ENCODE measurements at regions not wholly inside any gene's neighbourhood (a gene's known extent, or its start where the extent isn't known, plus 50 kb on each side); places are given as distances from the start of the nearest gene placed in this dataset.

DNA sequence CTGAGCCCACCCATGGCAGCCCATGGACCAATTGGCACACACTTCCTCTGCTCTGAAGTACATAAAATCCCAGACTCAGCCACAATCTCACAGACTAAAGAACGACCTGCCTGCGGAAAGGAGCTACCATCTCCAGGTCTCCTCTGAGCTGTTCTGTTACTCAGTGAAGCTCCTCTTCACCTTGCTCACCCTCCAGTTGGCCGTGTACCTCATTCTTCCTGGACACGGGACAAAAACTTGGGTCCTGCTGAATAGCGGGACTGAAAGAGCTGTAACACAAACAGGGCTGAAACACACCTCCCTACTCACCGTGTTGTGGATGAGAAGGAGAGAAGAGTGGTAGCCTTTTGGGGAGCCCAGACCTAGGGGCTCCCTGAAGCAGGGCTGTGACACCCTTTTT, 128.7 kb downstream of the GAS1 start:
- H3K36me3 ChIP-seq (ENCODE audit: control insufficient read depth in 2 of 2, insufficient read depth in 2 of 2, low read length in 2 of 2): no peaks in the 10 kb centered on the region
- no peak overlapping the region for H3K27ac ChIP-seq (ENCODE audit: low read depth in 2 of 2, low read length in 2 of 2)
- no peak overlapping the region for H3K9ac ChIP-seq (ENCODE audit: low read depth in 1 of 2, low read length in 2 of 2)
- H3K4me3 ChIP-seq (ENCODE audit: low read length in 2 of 2): no peak overlapping the region
- H3K27me3 ChIP-seq (ENCODE audit: control insufficient read depth in 2 of 2, insufficient read depth in 2 of 2, low read length in 2 of 2): no peaks in the 10 kb centered on the region
- no peaks in the 10 kb centered on the region for H3K9me3 ChIP-seq (ENCODE audit: control insufficient read depth in 2 of 2, low read length in 2 of 2)
- H3K4me1 ChIP-seq (ENCODE audit: control insufficient read depth in 2 of 2, insufficient read depth in 2 of 2, low read length in 2 of 2): no peaks in the 10 kb centered on the region

DNA sequence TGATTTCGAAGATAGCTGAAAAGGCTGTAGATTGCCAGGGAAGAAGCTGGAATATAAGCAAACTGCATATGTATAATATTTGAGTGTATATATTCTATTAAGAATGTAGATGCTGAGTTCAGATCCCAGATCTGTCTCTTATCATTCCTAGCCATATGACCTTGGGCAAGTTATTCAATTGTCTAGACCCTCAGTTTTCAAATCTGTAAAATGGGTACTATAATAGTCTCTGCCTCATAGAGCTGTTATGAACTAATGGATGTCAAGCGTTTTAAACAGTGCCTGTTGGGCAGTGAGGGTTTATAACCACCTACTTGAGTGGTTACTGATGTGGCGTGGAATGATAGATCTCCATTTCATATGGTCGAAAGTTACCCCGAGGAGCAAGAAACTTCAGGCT, 130.4 kb downstream of the GAS1 start:
- H3K27ac ChIP-seq (ENCODE audit: low read depth in 2 of 2, low read length in 2 of 2): no peak overlapping the region
- no peaks in the 10 kb centered on the region for H3K27me3 ChIP-seq (ENCODE audit: control insufficient read depth in 2 of 2, insufficient read depth in 2 of 2, low read length in 2 of 2)
- H3K36me3 ChIP-seq (ENCODE audit: control insufficient read depth in 2 of 2, insufficient read depth in 2 of 2, low read length in 2 of 2): no peaks in the 10 kb centered on the region
- no peaks in the 10 kb centered on the region for H3K4me1 ChIP-seq (ENCODE audit: control insufficient read depth in 2 of 2, insufficient read depth in 2 of 2, low read length in 2 of 2)
- H3K9me3 ChIP-seq (ENCODE audit: control insufficient read depth in 2 of 2, low read length in 2 of 2): no peaks in the 10 kb centered on the region
- no peak overlapping the region for H3K9ac ChIP-seq (ENCODE audit: low read depth in 1 of 2, low read length in 2 of 2)
- no peak overlapping the region for H3K4me3 ChIP-seq (ENCODE audit: low read length in 2 of 2)

DNA sequence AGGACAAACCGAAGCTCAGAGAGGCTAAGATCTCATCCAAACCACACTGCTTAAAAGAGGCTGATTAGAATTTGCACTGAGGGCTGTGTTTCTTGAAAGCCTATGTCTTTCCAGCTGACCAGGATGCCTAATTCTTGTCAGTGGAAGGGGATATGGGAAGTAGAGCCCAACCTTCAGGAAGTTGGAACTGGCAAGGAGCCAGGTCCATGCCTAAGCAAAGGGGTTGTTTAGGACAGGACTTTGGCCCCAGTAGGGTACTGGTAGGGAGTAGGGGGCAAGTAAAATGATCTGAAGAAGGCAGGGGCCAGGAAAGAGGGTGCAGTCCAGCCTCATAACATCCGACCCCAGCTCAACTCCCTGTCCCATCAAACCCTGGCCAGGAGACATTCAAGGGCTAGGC, 130.9 kb downstream of the GAS1 start:
- Histone ChIP-seq H3K4me3 (ENCODE audit: low read length in 2 of 2) (no peak overlapping the region), H3K27me3 (ENCODE audit: control insufficient read depth in 2 of 2, insufficient read depth in 2 of 2, low read length in 2 of 2) (no peaks in the 10 kb centered on the region), H3K4me1 (ENCODE audit: control insufficient read depth in 2 of 2, insufficient read depth in 2 of 2, low read length in 2 of 2) (no peaks in the 10 kb centered on the region), H3K9ac (ENCODE audit: low read depth in 1 of 2, low read length in 2 of 2) (no peak overlapping the region), H3K9me3 (ENCODE audit: control insufficient read depth in 2 of 2, low read length in 2 of 2) (no peaks in the 10 kb centered on the region), H3K27ac (ENCODE audit: low read depth in 2 of 2, low read length in 2 of 2) (no peak overlapping the region), H3K36me3 (ENCODE audit: control insufficient read depth in 2 of 2, insufficient read depth in 2 of 2, low read length in 2 of 2) (no peaks in the 10 kb centered on the region)

DNA sequence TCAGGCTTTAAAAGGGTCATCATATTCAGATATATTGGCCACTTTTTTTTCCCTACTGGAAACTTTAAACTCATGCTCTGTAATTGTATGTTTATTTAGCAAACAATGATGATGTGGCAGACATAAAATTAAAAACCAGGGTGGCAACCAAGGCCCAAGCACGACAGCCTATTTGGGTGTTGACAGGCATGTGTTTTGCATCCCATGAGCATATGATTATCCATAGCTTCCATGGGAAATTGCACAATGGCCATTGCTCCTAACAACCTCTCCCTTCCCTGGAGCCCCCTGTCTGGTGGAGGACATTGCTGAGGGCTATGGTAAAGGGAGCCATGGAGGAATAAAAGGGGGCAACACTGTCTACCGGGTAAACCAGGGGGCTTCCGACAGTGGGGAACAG, 134.7 kb downstream of the GAS1 start:
- no peaks in the 10 kb centered on the region for H3K9me3 ChIP-seq (ENCODE audit: control insufficient read depth in 2 of 2, low read length in 2 of 2)
- no peaks in the 10 kb centered on the region for H3K27me3 ChIP-seq (ENCODE audit: control insufficient read depth in 2 of 2, insufficient read depth in 2 of 2, low read length in 2 of 2)
- H3K27ac ChIP-seq (ENCODE audit: low read depth in 2 of 2, low read length in 2 of 2): no peak overlapping the region
- H3K4me1 ChIP-seq (ENCODE audit: control insufficient read depth in 2 of 2, insufficient read depth in 2 of 2, low read length in 2 of 2): no peaks in the 10 kb centered on the region
- H3K36me3 ChIP-seq (ENCODE audit: control insufficient read depth in 2 of 2, insufficient read depth in 2 of 2, low read length in 2 of 2): no peaks in the 10 kb centered on the region
- no peak overlapping the region for H3K9ac ChIP-seq (ENCODE audit: low read depth in 1 of 2, low read length in 2 of 2)
- H3K4me3 ChIP-seq (ENCODE audit: low read length in 2 of 2): no peak overlapping the region

DNA sequence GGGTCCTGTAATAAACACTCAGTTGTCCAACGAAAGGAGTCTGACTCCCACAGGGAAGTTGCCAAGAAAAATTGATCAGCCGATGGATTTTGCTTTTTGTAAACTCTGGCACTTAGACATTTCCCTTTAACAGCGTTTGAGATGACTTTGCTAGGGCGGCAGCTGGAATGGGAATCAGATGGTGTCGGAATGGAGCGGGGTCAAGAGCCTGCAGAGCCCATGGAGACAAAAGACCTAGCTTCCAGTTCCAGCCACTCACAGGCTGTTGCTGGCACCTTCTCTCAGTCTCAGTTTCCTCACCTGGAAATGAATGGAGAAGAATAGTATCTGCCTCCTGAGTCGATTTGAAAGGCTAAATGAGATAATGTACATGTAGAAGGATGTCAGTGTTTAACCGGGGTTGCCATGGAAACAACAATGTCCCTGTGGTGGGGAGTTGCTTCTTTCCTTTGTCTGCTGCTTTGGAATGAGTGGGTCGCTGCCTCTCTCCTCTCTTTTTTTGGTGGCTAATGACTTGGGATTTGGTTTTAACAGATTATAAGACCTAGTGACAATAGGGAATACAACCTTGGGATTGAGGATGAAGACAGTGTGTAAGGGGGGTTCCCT, 137.4 kb downstream of the GAS1 start:
- no peak overlapping the region for H3K9ac ChIP-seq (ENCODE audit: low read depth in 1 of 2, low read length in 2 of 2)
- H3K9me3 ChIP-seq (ENCODE audit: control insufficient read depth in 2 of 2, low read length in 2 of 2): no peaks in the 10 kb centered on the region
- H3K27me3 ChIP-seq (ENCODE audit: control insufficient read depth in 2 of 2, insufficient read depth in 2 of 2, low read length in 2 of 2): no peaks in the 10 kb centered on the region
- H3K4me1 ChIP-seq (ENCODE audit: control insufficient read depth in 2 of 2, insufficient read depth in 2 of 2, low read length in 2 of 2): no peaks in the 10 kb centered on the region
- no peaks in the 10 kb centered on the region for H3K36me3 ChIP-seq (ENCODE audit: control insufficient read depth in 2 of 2, insufficient read depth in 2 of 2, low read length in 2 of 2)
- no peak overlapping the region for H3K4me3 ChIP-seq (ENCODE audit: low read length in 2 of 2)
- H3K27ac ChIP-seq (ENCODE audit: low read depth in 2 of 2, low read length in 2 of 2): no peak overlapping the region

DNA sequence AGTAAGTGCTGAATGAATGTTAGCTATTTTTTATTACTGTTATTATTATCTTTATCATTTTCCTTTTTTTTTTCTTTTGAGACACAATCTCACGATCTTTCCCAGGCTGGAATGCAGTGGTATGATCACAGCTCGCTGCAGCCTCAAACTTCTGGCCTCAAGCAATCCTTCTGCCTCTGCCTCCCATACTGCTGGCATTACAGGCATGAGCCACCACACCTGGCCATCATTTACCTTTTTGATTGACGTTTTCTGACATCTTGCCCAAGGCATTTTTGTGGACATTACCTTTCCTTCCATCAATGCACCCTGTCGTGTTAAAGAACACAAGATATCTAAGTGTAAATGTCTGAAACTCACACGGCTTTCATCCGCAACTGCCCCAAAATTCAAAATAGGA, 138.2 kb downstream of the GAS1 start:
- Histone ChIP-seq H3K4me1 (ENCODE audit: control insufficient read depth in 2 of 2, insufficient read depth in 2 of 2, low read length in 2 of 2) (no peaks in the 10 kb centered on the region), H3K36me3 (ENCODE audit: control insufficient read depth in 2 of 2, insufficient read depth in 2 of 2, low read length in 2 of 2) (no peaks in the 10 kb centered on the region), H3K9me3 (ENCODE audit: control insufficient read depth in 2 of 2, low read length in 2 of 2) (no peaks in the 10 kb centered on the region), H3K4me3 (ENCODE audit: low read length in 2 of 2) (no peak overlapping the region), H3K27me3 (ENCODE audit: control insufficient read depth in 2 of 2, insufficient read depth in 2 of 2, low read length in 2 of 2) (no peaks in the 10 kb centered on the region), H3K9ac (ENCODE audit: low read depth in 1 of 2, low read length in 2 of 2) (no peak overlapping the region), H3K27ac (ENCODE audit: low read depth in 2 of 2, low read length in 2 of 2) (no peak overlapping the region)

DNA sequence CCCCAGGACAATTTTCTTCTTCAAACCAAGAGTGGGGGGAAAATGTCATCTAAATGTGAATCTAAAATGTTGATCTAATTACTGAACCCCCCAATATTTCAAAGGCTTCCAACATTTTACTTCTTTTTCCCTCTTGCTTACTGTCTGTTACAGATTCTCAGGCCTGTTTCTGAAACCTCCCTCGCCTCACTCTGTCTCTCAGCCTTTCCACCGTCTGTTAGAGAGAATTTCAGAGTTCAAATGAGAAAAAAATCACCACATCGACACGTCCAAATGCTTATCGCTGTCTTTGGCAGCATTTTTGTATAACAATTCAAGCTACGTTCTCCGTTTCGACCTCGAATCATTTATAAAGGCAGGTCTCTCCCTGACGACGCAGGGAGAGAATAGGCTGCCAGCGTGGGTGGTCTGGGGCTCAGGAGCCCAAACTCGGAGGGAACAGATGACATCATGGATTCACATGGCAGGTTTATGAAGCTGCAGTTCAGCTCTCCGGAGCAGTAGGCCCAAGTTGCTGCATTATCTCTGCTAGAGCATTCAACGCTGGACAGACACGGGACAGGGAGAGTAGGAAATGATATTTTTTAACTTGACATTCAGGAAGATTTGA, 139.8 kb downstream of the GAS1 start:
- Histone ChIP-seq H3K9ac (ENCODE audit: low read depth in 1 of 2, low read length in 2 of 2) (no peak overlapping the region), H3K27ac (ENCODE audit: low read depth in 2 of 2, low read length in 2 of 2) (no peak overlapping the region), H3K4me1 (ENCODE audit: control insufficient read depth in 2 of 2, insufficient read depth in 2 of 2, low read length in 2 of 2) (no peaks in the 10 kb centered on the region), H3K27me3 (ENCODE audit: control insufficient read depth in 2 of 2, insufficient read depth in 2 of 2, low read length in 2 of 2) (no peaks in the 10 kb centered on the region), H3K9me3 (ENCODE audit: control insufficient read depth in 2 of 2, low read length in 2 of 2) (no peaks in the 10 kb centered on the region), H3K4me3 (ENCODE audit: low read length in 2 of 2) (no peak overlapping the region), H3K36me3 (ENCODE audit: control insufficient read depth in 2 of 2, insufficient read depth in 2 of 2, low read length in 2 of 2) (no peaks in the 10 kb centered on the region)

DNA sequence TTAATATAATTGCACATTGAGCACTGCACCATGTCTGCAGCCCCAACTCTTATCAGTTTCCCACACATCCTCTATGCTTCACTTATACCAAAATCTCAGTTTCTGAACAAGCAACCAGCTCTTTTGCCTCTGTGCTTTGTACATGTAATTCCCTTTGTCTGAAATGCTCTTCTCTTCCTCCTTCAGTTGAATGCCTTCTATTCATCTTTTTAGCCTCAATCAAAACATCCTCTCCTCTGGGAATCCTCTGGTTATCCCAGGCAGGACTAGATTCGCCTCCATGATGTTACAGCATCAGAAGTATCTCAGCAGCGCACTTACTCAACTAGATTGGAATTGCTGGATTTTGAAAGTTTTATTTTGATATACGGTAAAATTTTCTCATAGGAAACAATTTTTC, 143.3 kb downstream of the GAS1 start:
- Histone ChIP-seq H3K9me3 (ENCODE audit: control insufficient read depth in 2 of 2, low read length in 2 of 2) (no peaks in the 10 kb centered on the region), H3K4me1 (ENCODE audit: control insufficient read depth in 2 of 2, insufficient read depth in 2 of 2, low read length in 2 of 2) (no peaks in the 10 kb centered on the region), H3K27ac (ENCODE audit: low read depth in 2 of 2, low read length in 2 of 2) (no peak overlapping the region), H3K4me3 (ENCODE audit: low read length in 2 of 2) (no peak overlapping the region), H3K9ac (ENCODE audit: low read depth in 1 of 2, low read length in 2 of 2) (no peak overlapping the region), H3K36me3 (ENCODE audit: control insufficient read depth in 2 of 2, insufficient read depth in 2 of 2, low read length in 2 of 2) (no peaks in the 10 kb centered on the region), H3K27me3 (ENCODE audit: control insufficient read depth in 2 of 2, insufficient read depth in 2 of 2, low read length in 2 of 2) (no peaks in the 10 kb centered on the region)

DNA sequence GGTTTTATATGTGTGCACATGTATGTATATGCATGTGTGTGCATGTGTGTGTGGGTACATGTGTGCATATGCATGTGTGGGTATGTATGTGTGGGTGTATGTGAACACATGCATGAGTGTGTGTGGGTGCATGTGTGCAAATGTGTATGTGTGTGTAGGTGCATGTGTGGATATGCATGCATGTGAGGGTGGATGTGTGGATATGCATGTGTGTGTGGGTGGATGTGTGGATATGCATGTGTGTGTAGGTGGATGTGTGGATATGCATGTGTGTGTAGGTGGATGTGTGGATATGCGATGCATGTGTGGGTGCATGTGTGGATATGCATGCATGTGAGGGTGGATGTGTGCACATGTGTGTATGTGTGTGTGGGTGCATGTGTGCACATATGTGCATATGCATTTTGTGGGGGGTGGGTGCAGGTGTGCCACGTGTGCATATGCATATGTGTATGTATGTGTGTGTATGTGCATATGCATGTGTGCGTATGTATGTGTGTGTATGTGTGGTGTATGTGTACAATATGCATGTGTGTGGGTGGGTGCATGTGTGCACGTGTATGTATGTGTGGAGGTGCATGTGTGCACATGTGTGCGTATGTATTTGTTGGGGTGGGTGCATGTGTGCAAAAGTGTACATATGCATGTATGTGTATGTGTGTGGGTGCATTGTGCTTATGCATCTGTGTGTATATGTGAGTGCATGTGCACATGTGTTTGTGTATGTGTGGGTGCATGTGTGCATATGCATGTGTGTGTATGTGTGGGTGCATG, 144.2 kb downstream of the GAS1 start:
- no peaks in the 10 kb centered on the region for H3K9me3 ChIP-seq (ENCODE audit: control insufficient read depth in 2 of 2, low read length in 2 of 2)
- no peak overlapping the region for H3K9ac ChIP-seq (ENCODE audit: low read depth in 1 of 2, low read length in 2 of 2)
- no peak overlapping the region for H3K4me3 ChIP-seq (ENCODE audit: low read length in 2 of 2)
- H3K27ac ChIP-seq (ENCODE audit: low read depth in 2 of 2, low read length in 2 of 2): no peak overlapping the region
- H3K4me1 ChIP-seq (ENCODE audit: control insufficient read depth in 2 of 2, insufficient read depth in 2 of 2, low read length in 2 of 2): no peaks in the 10 kb centered on the region
- no peaks in the 10 kb centered on the region for H3K36me3 ChIP-seq (ENCODE audit: control insufficient read depth in 2 of 2, insufficient read depth in 2 of 2, low read length in 2 of 2)
- no peaks in the 10 kb centered on the region for H3K27me3 ChIP-seq (ENCODE audit: control insufficient read depth in 2 of 2, insufficient read depth in 2 of 2, low read length in 2 of 2)

DNA sequence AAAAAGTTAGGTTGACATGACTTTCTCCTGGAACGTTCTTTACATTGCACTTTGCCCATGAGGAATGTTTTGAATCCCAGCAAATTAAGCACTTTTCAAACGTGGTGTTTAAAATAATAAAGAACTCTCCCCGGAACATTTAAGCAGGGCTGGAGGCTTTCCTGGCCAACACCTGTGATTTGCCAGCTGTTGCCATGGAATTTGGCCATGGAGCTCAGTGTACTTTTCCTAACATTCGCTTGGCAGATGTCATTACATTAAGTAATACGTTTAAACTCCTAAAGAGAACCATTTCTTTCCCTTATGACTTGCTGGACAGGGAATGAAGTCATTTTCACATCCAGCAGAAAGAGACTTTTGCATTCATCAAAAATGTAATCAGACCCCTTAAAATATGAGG, 146.1 kb downstream of the GAS1 start:
- H3K27ac ChIP-seq (ENCODE audit: low read depth in 2 of 2, low read length in 2 of 2): no peak overlapping the region
- H3K4me3 ChIP-seq (ENCODE audit: low read length in 2 of 2): no peak overlapping the region
- H3K27me3 ChIP-seq (ENCODE audit: control insufficient read depth in 2 of 2, insufficient read depth in 2 of 2, low read length in 2 of 2): no peaks in the 10 kb centered on the region
- no peaks in the 10 kb centered on the region for H3K4me1 ChIP-seq (ENCODE audit: control insufficient read depth in 2 of 2, insufficient read depth in 2 of 2, low read length in 2 of 2)
- H3K36me3 ChIP-seq (ENCODE audit: control insufficient read depth in 2 of 2, insufficient read depth in 2 of 2, low read length in 2 of 2): no peaks in the 10 kb centered on the region
- H3K9me3 ChIP-seq (ENCODE audit: control insufficient read depth in 2 of 2, low read length in 2 of 2): no peaks in the 10 kb centered on the region
- no peak overlapping the region for H3K9ac ChIP-seq (ENCODE audit: low read depth in 1 of 2, low read length in 2 of 2)
